ENCODE measurements at regions not wholly inside any gene's neighbourhood (a gene's known extent, or its start where the extent isn't known, plus 50 kb on each side); places are given as distances from the start of the nearest gene placed in this dataset.

- no peak for TF ChIP-seq CTCF (IDR thresholded peaks at IDR 0.05; ENCODE audit: extremely low read depth in 1 of 2, insufficient read depth in 1 of 2, low read depth in 1 of 2, low read length in 2 of 2)
- no peak for TF ChIP-seq POLR2AphosphoS5 (IDR thresholded peaks at IDR 0.05; ENCODE audit: insufficient read depth, low read depth, low read length)
- no peak for TF ChIP-seq JUN (IDR thresholded peaks at IDR 0.05; ENCODE audit: borderline replicate concordance, insufficient read depth, insufficient read length, low read depth)
- TF ChIP-seq MAX (IDR thresholded peaks at IDR 0.05; ENCODE audit: insufficient read depth, insufficient read length): no peak
- no peak for TF ChIP-seq FOS (IDR thresholded peaks at IDR 0.05; ENCODE audit: borderline replicate concordance, insufficient read depth, low read length)
- TF ChIP-seq EZH2 (IDR thresholded peaks at IDR 0.05; ENCODE audit: borderline replicate concordance, low read depth, low read length, severe bottlenecking): no peak
- TF ChIP-seq POLR2A (IDR thresholded peaks at IDR 0.05; ENCODE audit: low read depth, low read length): no peak
- TF ChIP-seq MYC (IDR thresholded peaks at IDR 0.05; ENCODE audit: low read depth, low read length): no peak
These were observed 269.5 kb upstream of the LRRC3B start for GRCh38 chr3:26353097-26353496.

Data from endothelial cell of umbilical vein (primary cell).